Gastroesophageal sphincter (tissue), 4 donors: ENCODE measurements at regions not wholly inside any gene's neighbourhood (a gene's known extent, or its start where the extent isn't known, plus 50 kb on each side); places are given as distances from the start of the nearest gene placed in this dataset.
A peak's percentile ranks its signal among the peaks of the same experiment; 100 is the strongest.

Experiments used
- ATAC-seq: fragments of 150-250 bp; one replicate; pipeline ENCODE4 v1.9.1; 2016; ENCODE audit warnings: mild to moderate bottlenecking, moderate library complexity
- H3K27ac ChIP-seq, 4 donors: fragments of 200-600 bp; sonication (generic) in 3 of 4; 1 replicate in 3 of 4; 2 replicates in 1 of 4; pipeline ENCODE4 v1.5.1; 2016 to 2019
- H3K27me3 ChIP-seq: fragments of 200-600 bp; sonication (generic); one replicate; pipeline ENCODE4 v1.5.1; 2019
- H3K36me3 ChIP-seq, 2 donors: fragments of 200-600 bp; sonication (generic); one replicate each; pipeline ENCODE4 v1.5.1; 2019; ENCODE audit warnings: control low read depth in 1 of 2
- H3K4me1 ChIP-seq, 3 donors: fragments of 200-600 bp; sonication (generic); 1 replicate in 2 of 3; 2 replicates in 1 of 3; pipeline ENCODE4 v1.5.1; 2016 to 2019; ENCODE audit warnings: control low read depth in 2 of 3
- H3K4me3 ChIP-seq, 2 donors: fragments of 200-600 bp; sonication (generic); one replicate each; pipeline ENCODE4 v1.5.1; 2019; ENCODE audit warnings: mild to moderate bottlenecking in 1 of 2, moderate library complexity in 1 of 2
- H3K9me3 ChIP-seq, 3 donors: fragments of 200-600 bp; sonication (generic); one replicate each; pipeline ENCODE4 v1.5.1; 2017 to 2019; ENCODE audit warnings: control low read depth in 2 of 3
- EP300 ChIP-seq: sonication (generic); formaldehyde crosslinking; IDR thresholded peaks from one replicate; pipeline ENCODE4 v1.6.1; 2017; ENCODE audit warnings: antibody characterized with exemption, mild to moderate bottlenecking
- POLR2A ChIP-seq, 2 donors: fragments of 450-650 bp; IDR thresholded peaks; one replicate each; pipeline ENCODE4 v1.6.1; 2017; ENCODE audit warnings: antibody characterized with exemption in 2 of 2, mild to moderate bottlenecking in 2 of 2, moderate library complexity in 1 of 2
- POLR2AphosphoS5 ChIP-seq: sonication (generic); formaldehyde crosslinking; IDR thresholded peaks from one replicate; pipeline ENCODE4 v1.6.1; 2017; ENCODE audit warnings: antibody characterized with exemption
- WGBS, 2 donors: methylation state at CpG; one replicate each; pipeline ENCODE4 v1.1.5; 2018; ENCODE audit warnings: low coverage in 1 of 2; 5-methylcytosine and 5-hydroxymethylcytosine counted together
- TF ChIP-seq, protein P1 (sequence below), 4 experiments: fragments of 200-600 bp in 2 of 4; fragments of 450-650 bp in 2 of 4; sonication (generic) in 1 of 4; IDR thresholded peaks; one replicate each; pipeline ENCODE4 v1.5.1; 2017 to 2019; ENCODE audit warnings: antibody characterized with exemption in 4 of 4, mild to moderate bottlenecking in 2 of 4, moderate library complexity in 2 of 4

DNA sequence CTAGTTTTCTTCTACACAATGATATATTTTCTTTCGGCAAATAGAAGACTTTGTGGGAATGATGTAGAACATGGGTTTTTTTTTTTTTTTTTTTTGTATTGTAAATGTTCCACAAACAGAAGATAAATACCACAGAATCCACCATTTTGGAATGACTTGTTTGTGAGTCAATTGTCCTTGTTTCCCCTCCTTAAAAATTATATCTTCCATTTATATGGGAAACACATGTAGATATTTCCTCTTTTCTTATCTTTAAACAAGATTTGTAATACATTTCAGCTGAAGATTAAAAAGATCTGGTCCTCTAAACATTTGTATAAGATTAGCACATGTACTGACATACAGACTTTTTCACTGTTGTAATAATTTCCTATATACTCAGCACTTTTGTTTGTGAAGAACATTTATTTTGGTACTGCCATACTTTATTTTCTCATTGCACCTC, 304.6 kb downstream of the SPRY1 start:
- TF ChIP-seq POLR2A (IDR thresholded peaks at IDR 0.05): no peak
- TF ChIP-seq, protein P1, sequence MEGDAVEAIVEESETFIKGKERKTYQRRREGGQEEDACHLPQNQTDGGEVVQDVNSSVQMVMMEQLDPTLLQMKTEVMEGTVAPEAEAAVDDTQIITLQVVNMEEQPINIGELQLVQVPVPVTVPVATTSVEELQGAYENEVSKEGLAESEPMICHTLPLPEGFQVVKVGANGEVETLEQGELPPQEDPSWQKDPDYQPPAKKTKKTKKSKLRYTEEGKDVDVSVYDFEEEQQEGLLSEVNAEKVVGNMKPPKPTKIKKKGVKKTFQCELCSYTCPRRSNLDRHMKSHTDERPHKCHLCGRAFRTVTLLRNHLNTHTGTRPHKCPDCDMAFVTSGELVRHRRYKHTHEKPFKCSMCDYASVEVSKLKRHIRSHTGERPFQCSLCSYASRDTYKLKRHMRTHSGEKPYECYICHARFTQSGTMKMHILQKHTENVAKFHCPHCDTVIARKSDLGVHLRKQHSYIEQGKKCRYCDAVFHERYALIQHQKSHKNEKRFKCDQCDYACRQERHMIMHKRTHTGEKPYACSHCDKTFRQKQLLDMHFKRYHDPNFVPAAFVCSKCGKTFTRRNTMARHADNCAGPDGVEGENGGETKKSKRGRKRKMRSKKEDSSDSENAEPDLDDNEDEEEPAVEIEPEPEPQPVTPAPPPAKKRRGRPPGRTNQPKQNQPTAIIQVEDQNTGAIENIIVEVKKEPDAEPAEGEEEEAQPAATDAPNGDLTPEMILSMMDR (IDR thresholded peaks at IDR 0.05): no peak
- no peak for TF ChIP-seq EP300
- no peak for TF ChIP-seq POLR2AphosphoS5
- Histone ChIP-seq H3K27ac (peak overlapping the region in 1 of 4 donors; percentile 40), H3K36me3 (no peaks in the 10 kb centered on the region), H3K4me3 (no peak overlapping the region), H3K27me3 (no peaks in the 10 kb centered on the region), H3K9me3 (no peaks in the 10 kb centered on the region), H3K4me1 (peaks cover 0 to 13% (median 4%) of the 10 kb centered on the region in 3 donors)
- ATAC-seq: no peak
- WGBS, 2 donors: 60 to 90% methylated on average over 1 of the region's 1 CpG

DNA sequence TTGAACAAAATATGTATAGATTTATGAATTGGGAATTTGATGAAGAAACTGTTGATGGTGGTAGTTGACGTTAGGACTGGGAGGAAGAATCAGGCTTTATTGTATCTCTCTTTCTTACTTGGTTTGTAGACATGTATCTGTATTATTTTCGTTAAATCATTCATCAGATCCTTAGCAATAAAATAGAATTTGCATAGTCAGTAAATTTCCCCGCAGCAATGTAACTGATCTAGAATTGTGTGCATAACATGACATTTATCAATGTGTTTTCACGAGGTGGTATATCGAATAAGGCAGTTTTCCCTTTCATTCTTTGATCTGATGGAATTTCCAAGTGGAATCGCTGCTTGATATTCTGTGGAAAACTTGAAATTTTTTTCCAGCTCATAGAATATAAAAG, 308.8 kb downstream of the SPRY1 start:
- WGBS, 2 donors: 81 to 83% methylated on average over 6 of the region's 6 CpGs
- H3K27me3 ChIP-seq: no peaks in the 10 kb centered on the region
- H3K4me1 ChIP-seq: peaks cover 0 to 4% (median 0%) of the 10 kb centered on the region in 3 donors
- no peak overlapping the region for H3K4me3 ChIP-seq
- TF ChIP-seq POLR2AphosphoS5: no peak
- TF ChIP-seq EP300: no peak
- TF ChIP-seq, protein P1 (IDR thresholded peaks at IDR 0.05): no peak
- TF ChIP-seq POLR2A (IDR thresholded peaks at IDR 0.05): no peak
- H3K27ac ChIP-seq: no peak overlapping the region
- no peaks in the 10 kb centered on the region for H3K36me3 ChIP-seq
- H3K9me3 ChIP-seq: no peaks in the 10 kb centered on the region
- ATAC-seq: no peak

DNA sequence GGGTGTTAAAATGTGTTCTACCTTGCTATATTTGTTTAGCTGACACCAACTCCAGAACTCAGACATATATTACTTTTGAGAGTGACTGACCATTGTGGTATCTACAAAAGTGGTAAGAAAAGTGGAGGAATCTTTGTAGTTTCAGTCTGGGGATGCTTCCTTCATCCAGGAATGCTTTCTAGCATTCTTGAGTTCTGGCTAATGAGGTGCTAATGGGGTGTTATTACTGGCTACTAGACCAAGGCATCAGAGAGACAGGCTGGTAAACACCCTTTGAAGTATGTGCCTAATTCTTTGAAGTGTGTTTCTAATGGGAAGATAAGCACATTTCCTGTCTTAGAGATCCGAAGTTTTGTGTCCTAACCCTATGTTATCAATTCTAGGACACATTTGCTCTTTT, 310.4 kb downstream of the SPRY1 start:
- no peaks in the 10 kb centered on the region for H3K36me3 ChIP-seq
- no peak overlapping the region for H3K4me3 ChIP-seq
- no peak for ATAC-seq
- TF ChIP-seq POLR2AphosphoS5: no peak
- no peak for TF ChIP-seq EP300
- TF ChIP-seq, protein P1 (IDR thresholded peaks at IDR 0.05): no peak
- no peak for TF ChIP-seq POLR2A (IDR thresholded peaks at IDR 0.05)
- no peaks in the 10 kb centered on the region for H3K27me3 ChIP-seq
- WGBS, 2 donors: 63 to 64% methylated on average over 1 of the region's 1 CpG
- H3K9me3 ChIP-seq: no peaks in the 10 kb centered on the region
- no peaks in the 10 kb centered on the region for H3K4me1 ChIP-seq
- no peak overlapping the region for H3K27ac ChIP-seq

DNA sequence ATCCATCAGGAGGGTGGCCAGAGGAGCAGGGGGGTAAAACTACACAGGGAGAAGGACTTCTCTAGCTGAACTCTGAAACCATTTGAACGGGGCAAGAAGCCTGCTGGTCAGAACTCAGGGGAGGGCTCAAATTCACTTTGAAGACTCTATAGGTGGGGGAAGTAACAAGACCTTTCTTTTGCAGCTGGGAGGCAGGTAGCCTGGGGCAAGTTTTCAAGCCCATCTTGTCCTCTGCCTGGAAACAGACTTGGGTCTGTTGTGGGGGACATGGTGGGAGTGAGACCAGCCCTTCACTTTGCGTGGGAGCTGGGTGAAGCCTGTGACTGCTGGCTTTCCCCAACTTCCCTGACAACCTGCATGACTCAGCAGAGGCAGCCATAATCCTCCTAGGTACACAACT, 312.3 kb downstream of the SPRY1 start:
- no peak for ATAC-seq
- WGBS, 2 donors: no CpG with 5 or more reads among the region's 2 CpGs
- H3K4me3 ChIP-seq: no peak overlapping the region
- no peaks in the 10 kb centered on the region for H3K9me3 ChIP-seq
- no peak overlapping the region for H3K27ac ChIP-seq
- TF ChIP-seq, protein P1 (IDR thresholded peaks at IDR 0.05): no peak
- TF ChIP-seq EP300: no peak
- no peak for TF ChIP-seq POLR2AphosphoS5
- no peak for TF ChIP-seq POLR2A (IDR thresholded peaks at IDR 0.05)
- H3K4me1 ChIP-seq: no peaks in the 10 kb centered on the region
- H3K27me3 ChIP-seq: no peaks in the 10 kb centered on the region
- no peaks in the 10 kb centered on the region for H3K36me3 ChIP-seq

DNA sequence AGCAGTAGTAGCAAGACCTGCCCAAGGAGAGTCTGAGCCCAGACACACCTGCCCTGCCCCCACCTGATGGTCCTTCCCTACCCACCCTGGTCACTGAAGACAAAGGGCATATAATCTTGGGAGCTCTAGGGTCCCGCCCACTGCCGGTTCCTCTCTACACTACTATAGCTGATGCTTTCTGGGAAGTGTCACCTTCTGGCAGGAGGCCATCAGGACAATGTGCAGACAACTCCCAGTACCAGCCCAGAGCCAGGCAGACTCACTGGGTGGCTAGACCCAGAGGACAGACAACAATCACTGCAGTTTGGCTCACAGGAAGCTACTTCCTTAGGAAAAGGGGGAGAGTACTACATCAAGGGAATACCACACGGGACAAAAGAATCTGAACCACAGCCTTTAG, 312.7 kb downstream of the SPRY1 start:
- TF ChIP-seq EP300: no peak
- TF ChIP-seq POLR2AphosphoS5: no peak
- TF ChIP-seq POLR2A (IDR thresholded peaks at IDR 0.05): no peak
- TF ChIP-seq, protein P1 (IDR thresholded peaks at IDR 0.05): no peak
- Histone ChIP-seq H3K27ac (no peak overlapping the region), H3K36me3 (no peaks in the 10 kb centered on the region), H3K4me3 (no peak overlapping the region), H3K27me3 (no peaks in the 10 kb centered on the region), H3K9me3 (no peaks in the 10 kb centered on the region), H3K4me1 (no peaks in the 10 kb centered on the region)
- WGBS, 2 donors: 63 to 67% methylated on average over 1 to 2 of the region's 3 CpGs
- ATAC-seq: no peak
